Adipocyte (in vitro differentiated cells): ENCODE measurements at regions not wholly inside any gene's neighbourhood (a gene's known extent, or its start where the extent isn't known, plus 50 kb on each side); places are given as distances from the start of the nearest gene placed in this dataset.
"Not testable (repeated sequence)": the region's sequence is repeated elsewhere in the genome, so short reads cannot be mapped to it uniquely, and the experiment has no call there.

Experiments used
- DNase-seq: peaks from one replicate; pipeline ENCODE4 v3.0.0-alpha.2; 2015; ENCODE audit warnings: low read depth
- H3K27me3 ChIP-seq: replicated peaks from 2 replicates; pipeline ENCODE4 v1.7.0; 2013; ENCODE audit warnings: mild to moderate bottlenecking, low read length, moderate library complexity; ENCODE audit not compliant: control insufficient read depth, insufficient read depth
- H3K36me3 ChIP-seq: 2 replicates; pipeline ENCODE4 v1.7.0; 2013; ENCODE audit warnings: low read length, mild to moderate bottlenecking, moderate library complexity; ENCODE audit not compliant: control insufficient read depth, insufficient read depth, severe bottlenecking
- H3K4me1 ChIP-seq: 2 replicates; pipeline ENCODE4 v1.7.0; 2013; ENCODE audit warnings: mild to moderate bottlenecking, low read length, moderate library complexity; ENCODE audit not compliant: control insufficient read depth, insufficient read depth
- H3K4me3 ChIP-seq: 2 replicates; pipeline ENCODE4 v1.7.0; 2013; ENCODE audit warnings: mild to moderate bottlenecking, low read length, moderate library complexity
- H3K9ac ChIP-seq: 2 replicates; pipeline ENCODE4 v1.7.0; 2013; ENCODE audit warnings: mild to moderate bottlenecking, low read length, moderate library complexity
- H3K9me3 ChIP-seq: 2 replicates; pipeline ENCODE4 v1.7.0; 2013; ENCODE audit warnings: mild to moderate bottlenecking, low read length, moderate library complexity; ENCODE audit not compliant: control insufficient read depth

GRCh38 chr4:1572010-1572385 lies 112.1 kb downstream of the FAM53A start:
- DNase-seq: no peak
- Histone ChIP-seq H3K36me3 (no peaks in the 10 kb centered on the region), H3K4me3 (no peak overlapping the region), H3K9ac (no peak overlapping the region), H3K27me3 (peaks cover 5% of the 10 kb centered on the region), H3K4me1 (no peaks in the 10 kb centered on the region), H3K9me3 (no peaks in the 10 kb centered on the region)

- DNase-seq: no peak
- Histone ChIP-seq H3K36me3 (no peaks in the 10 kb centered on the region), H3K4me3 (no peak overlapping the region), H3K9ac (no peak overlapping the region), H3K9me3 (no peaks in the 10 kb centered on the region), H3K27me3 (peaks cover 9% of the 10 kb centered on the region), H3K4me1 (no peaks in the 10 kb centered on the region)
These were observed 112.7 kb downstream of the FAM53A start for GRCh38 chr4:1571165-1572009.

- Histone ChIP-seq H3K27me3 (peaks cover 16% of the 10 kb centered on the region), H3K9me3 (no peaks in the 10 kb centered on the region), H3K4me3 (no peak overlapping the region), H3K4me1 (no peaks in the 10 kb centered on the region), H3K9ac (no peak overlapping the region), H3K36me3 (no peaks in the 10 kb centered on the region)
- DNase-seq: no peak
These were observed 113.6 kb downstream of the FAM53A start for GRCh38 chr4:1570291-1571164.

- no peaks in the 10 kb centered on the region for H3K4me1 ChIP-seq
- peaks cover 25% of the 10 kb centered on the region for H3K27me3 ChIP-seq
- H3K9ac ChIP-seq: no peak overlapping the region
- no peaks in the 10 kb centered on the region for H3K36me3 ChIP-seq
- no peak overlapping the region for H3K4me3 ChIP-seq
- no peak for DNase-seq
- H3K9me3 ChIP-seq: no peaks in the 10 kb centered on the region
These were observed 114.5 kb downstream of the FAM53A start for GRCh38 chr4:1569461-1570151.

GRCh38 chr4:1568855-1569460 lies 115.2 kb downstream of the FAM53A start:
- Histone ChIP-seq H3K36me3 (no peaks in the 10 kb centered on the region), H3K27me3 (peaks cover 25% of the 10 kb centered on the region), H3K4me1 (no peaks in the 10 kb centered on the region), H3K4me3 (no peak overlapping the region), H3K9me3 (no peaks in the 10 kb centered on the region), H3K9ac (no peak overlapping the region)
- DNase-seq: no peak

GRCh38 chr4:1567808-1568581 lies 116.1 kb downstream of the FAM53A start:
- no peak for DNase-seq
- H3K9ac ChIP-seq: no peak overlapping the region
- H3K4me3 ChIP-seq: no peak overlapping the region
- H3K27me3 ChIP-seq: peaks cover 29% of the 10 kb centered on the region
- H3K4me1 ChIP-seq: no peaks in the 10 kb centered on the region
- H3K9me3 ChIP-seq: no peaks in the 10 kb centered on the region
- H3K36me3 ChIP-seq: no peaks in the 10 kb centered on the region

GRCh38 chr4:1567519-1567807 lies 116.7 kb downstream of the FAM53A start:
- Histone ChIP-seq H3K9ac (no peak overlapping the region), H3K36me3 (no peaks in the 10 kb centered on the region), H3K4me3 (no peak overlapping the region), H3K4me1 (no peaks in the 10 kb centered on the region), H3K27me3 (peaks cover 34% of the 10 kb centered on the region), H3K9me3 (no peaks in the 10 kb centered on the region)
- no peak for DNase-seq

- Histone ChIP-seq H3K9me3 (no peaks in the 10 kb centered on the region), H3K4me1 (no peaks in the 10 kb centered on the region), H3K9ac (no peak overlapping the region), H3K27me3 (peaks cover 39% of the 10 kb centered on the region), H3K36me3 (no peaks in the 10 kb centered on the region), H3K4me3 (no peak overlapping the region)
- no peak for DNase-seq
These were observed 117.1 kb downstream of the FAM53A start for GRCh38 chr4:1566838-1567518.

GRCh38 chr4:1566301-1566837 lies 117.7 kb downstream of the FAM53A start:
- not testable (repeated sequence) for H3K36me3 ChIP-seq, H3K4me3 ChIP-seq, DNase-seq, H3K9ac ChIP-seq, H3K9me3 ChIP-seq, H3K4me1 ChIP-seq
- H3K27me3 ChIP-seq: peaks cover 43% of the 10 kb centered on the region
